Right hindlimb (tissue), 1 donor: ENCODE measurements at regions not wholly inside any gene's neighbourhood (a gene's known extent, or its start where the extent isn't known, plus 50 kb on each side); places are given as distances from the start of the nearest gene placed in this dataset.
A peak's percentile ranks its signal among the peaks of the same experiment; 100 is the strongest.
"Not testable (repeated sequence)": the region's sequence is repeated elsewhere in the genome, so short reads cannot be mapped to it uniquely, and the experiment has no call there.

Experiments
- DNase-seq: peaks from one replicate; pipeline ENCODE4 v3.0.0-alpha.2; 2018

GRCh38 chr15:60138397-60138968 is 134.4 kb downstream of the FOXB1 start:
- DNase-seq: no peak

- DNase-seq: no peak
Measured at GRCh38 chr15:60152386-60152785, 148.3 kb downstream of the FOXB1 start.

- DNase-seq: no peak
Measured at GRCh38 chr15:60154764-60155325, 150.7 kb downstream of the FOXB1 start.

- no peak for DNase-seq
Measured at GRCh38 chr15:60155661-60156060, 151.6 kb downstream of the FOXB1 start.

- no peak for DNase-seq
Measured at GRCh38 chr15:60160909-60161308, 156.8 kb downstream of the FOXB1 start.

GRCh38 chr15:60161704-60162103 is 157.6 kb downstream of the FOXB1 start:
- no peak for DNase-seq

- no peak for DNase-seq
Measured at GRCh38 chr15:60162251-60162967, 158.3 kb downstream of the FOXB1 start.

- no peak for DNase-seq
Measured at GRCh38 chr15:60162968-60163355, 158.9 kb downstream of the FOXB1 start.

- DNase-seq: no peak
Measured at GRCh38 chr15:60165111-60165510, 161.0 kb downstream of the FOXB1 start.

- DNase-seq: no peak
Measured at GRCh38 chr15:60172143-60172542, 168.0 kb downstream of the FOXB1 start.

GRCh38 chr15:60179786-60180391 is 175.8 kb downstream of the FOXB1 start:
- no peak for DNase-seq

- DNase-seq: not testable (repeated sequence)
Measured at GRCh38 chr15:60181957-60182356, 177.8 kb downstream of the FOXB1 start.

GRCh38 chr15:60183366-60183765 is 179.3 kb downstream of the FOXB1 start:
- no peak for DNase-seq

GRCh38 chr15:60184579-60184978 is 180.5 kb downstream of the FOXB1 start:
- DNase-seq: no peak

GRCh38 chr15:60191016-60191415 is 186.9 kb downstream of the FOXB1 start:
- no peak for DNase-seq

GRCh38 chr15:60191821-60192220 is 187.7 kb downstream of the FOXB1 start:
- no peak for DNase-seq

- DNase-seq: peak; percentile 32
Measured at GRCh38 chr15:60195611-60196010, 191.5 kb downstream of the FOXB1 start.

- no peak for DNase-seq
Measured at GRCh38 chr15:60204131-60204885, 193.5 kb downstream of the ANXA2 start.

GRCh38 chr15:60208709-60209108 is 189.1 kb downstream of the ANXA2 start:
- DNase-seq: no peak

- no peak for DNase-seq
Measured at GRCh38 chr15:60212536-60212935, 185.2 kb downstream of the ANXA2 start.

GRCh38 chr15:60213377-60214000 is 184.3 kb downstream of the ANXA2 start:
- no peak for DNase-seq

GRCh38 chr15:60214201-60214600 is 183.6 kb downstream of the ANXA2 start:
- no peak for DNase-seq
